ENCODE measurements at regions not wholly inside any gene's neighbourhood (a gene's known extent, or its start where the extent isn't known, plus 50 kb on each side); places are given as distances from the start of the nearest gene placed in this dataset.
"Not testable (repeated sequence)": the region's sequence is repeated elsewhere in the genome, so short reads cannot be mapped to it uniquely, and the experiment has no call there.

- no peaks in the 10 kb centered on the region for H3K4me1 ChIP-seq (ENCODE audit: control insufficient read depth, insufficient read depth, low read length)
- H3K4me3 ChIP-seq (ENCODE audit: low read length): no peak overlapping the region
- no peak for DNase-seq (ENCODE audit: low read depth, low spot score)
- peaks cover 2% of the 10 kb centered on the region; the same call in 1 of the 2 replicates for H3K9me3 ChIP-seq (ENCODE audit: control insufficient read depth, insufficient read depth, low read length)
- no CpG with 5 or more reads among the region's 9 CpGs for WGBS (ENCODE audit: insufficient coverage, insufficient read length)
- H3K27me3 ChIP-seq (ENCODE audit: control insufficient read depth, insufficient read depth, low read length): no peaks in the 10 kb centered on the region
- no peaks in the 10 kb centered on the region for H3K36me3 ChIP-seq (ENCODE audit: control insufficient read depth, insufficient read depth, low read length)
- H3K27ac ChIP-seq (ENCODE audit: low read length): no peak overlapping the region
Observed at GRCh38 chr5:163915481-163915961, 410.1 kb downstream of the MAT2B start.

DNA sequence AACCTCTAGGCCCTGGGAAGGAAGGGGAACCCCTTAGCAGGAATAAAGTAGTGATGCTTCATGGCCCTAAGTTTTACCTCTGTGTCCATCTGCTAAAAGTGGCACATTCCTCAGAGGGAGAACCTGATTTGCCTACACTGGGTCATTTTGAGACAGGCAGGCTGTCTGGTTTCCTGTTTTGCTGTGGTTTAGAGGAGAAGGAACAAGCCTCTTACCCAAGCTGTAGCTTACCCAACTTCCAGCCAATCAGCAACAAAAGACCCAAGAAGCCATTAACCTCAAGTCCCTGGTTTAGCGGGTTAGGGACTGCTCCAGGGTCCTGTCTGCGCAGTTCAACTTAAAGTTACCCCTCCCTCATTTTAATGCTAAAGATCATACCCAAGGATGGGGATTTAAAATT is 411.0 kb downstream of the MAT2B start:
- Histone ChIP-seq H3K4me1 (ENCODE audit: control insufficient read depth, insufficient read depth, low read length) (no peaks in the 10 kb centered on the region), H3K9me3 (ENCODE audit: control insufficient read depth, insufficient read depth, low read length) (peaks cover 2% of the 10 kb centered on the region; the same call in 1 of the 2 replicates), H3K36me3 (ENCODE audit: control insufficient read depth, insufficient read depth, low read length) (no peaks in the 10 kb centered on the region), H3K27me3 (ENCODE audit: control insufficient read depth, insufficient read depth, low read length) (no peaks in the 10 kb centered on the region), H3K27ac (ENCODE audit: low read length) (no peak overlapping the region), H3K4me3 (ENCODE audit: low read length) (no peak overlapping the region)
- no CpG with 5 or more reads among the region's 2 CpGs for WGBS (ENCODE audit: insufficient coverage, insufficient read length)
- DNase-seq (ENCODE audit: low read depth, low spot score): no peak

GRCh38 chr5:163916861-163917260 is 411.4 kb downstream of the MAT2B start:
- DNase-seq (ENCODE audit: low read depth, low spot score): no peak
- H3K36me3 ChIP-seq (ENCODE audit: control insufficient read depth, insufficient read depth, low read length): no peaks in the 10 kb centered on the region
- H3K27me3 ChIP-seq (ENCODE audit: control insufficient read depth, insufficient read depth, low read length): no peaks in the 10 kb centered on the region
- H3K9me3 ChIP-seq (ENCODE audit: control insufficient read depth, insufficient read depth, low read length): peaks cover 2% of the 10 kb centered on the region; the same call in 1 of the 2 replicates
- no peak overlapping the region for H3K27ac ChIP-seq (ENCODE audit: low read length)
- no peaks in the 10 kb centered on the region for H3K4me1 ChIP-seq (ENCODE audit: control insufficient read depth, insufficient read depth, low read length)
- no peak overlapping the region for H3K4me3 ChIP-seq (ENCODE audit: low read length)
- no CpG with 5 or more reads among the region's 1 CpG for WGBS (ENCODE audit: insufficient coverage, insufficient read length)

GRCh38 chr5:163917747-163918146 is 412.3 kb downstream of the MAT2B start:
- no peak for DNase-seq (ENCODE audit: low read depth, low spot score)
- WGBS (ENCODE audit: insufficient coverage, insufficient read length): no CpG with 5 or more reads among the region's 1 CpG
- no peak overlapping the region for H3K4me3 ChIP-seq (ENCODE audit: low read length)
- no peaks in the 10 kb centered on the region for H3K4me1 ChIP-seq (ENCODE audit: control insufficient read depth, insufficient read depth, low read length)
- H3K27ac ChIP-seq (ENCODE audit: low read length): no peak overlapping the region
- H3K27me3 ChIP-seq (ENCODE audit: control insufficient read depth, insufficient read depth, low read length): no peaks in the 10 kb centered on the region
- peaks cover 2% of the 10 kb centered on the region; the same call in 1 of the 2 replicates for H3K9me3 ChIP-seq (ENCODE audit: control insufficient read depth, insufficient read depth, low read length)
- no peaks in the 10 kb centered on the region for H3K36me3 ChIP-seq (ENCODE audit: control insufficient read depth, insufficient read depth, low read length)

GRCh38 chr5:163934990-163935389 is 429.6 kb downstream of the MAT2B start:
- H3K27me3 ChIP-seq (ENCODE audit: control insufficient read depth, insufficient read depth, low read length); H3K9me3 ChIP-seq (ENCODE audit: control insufficient read depth, insufficient read depth, low read length); H3K27ac ChIP-seq (ENCODE audit: low read length); H3K4me1 ChIP-seq (ENCODE audit: control insufficient read depth, insufficient read depth, low read length); H3K4me3 ChIP-seq (ENCODE audit: low read length); DNase-seq (ENCODE audit: low read depth, low spot score); H3K36me3 ChIP-seq (ENCODE audit: control insufficient read depth, insufficient read depth, low read length): not testable (repeated sequence)
- WGBS (ENCODE audit: insufficient coverage, insufficient read length): no CpG with 5 or more reads among the region's 1 CpG

DNA sequence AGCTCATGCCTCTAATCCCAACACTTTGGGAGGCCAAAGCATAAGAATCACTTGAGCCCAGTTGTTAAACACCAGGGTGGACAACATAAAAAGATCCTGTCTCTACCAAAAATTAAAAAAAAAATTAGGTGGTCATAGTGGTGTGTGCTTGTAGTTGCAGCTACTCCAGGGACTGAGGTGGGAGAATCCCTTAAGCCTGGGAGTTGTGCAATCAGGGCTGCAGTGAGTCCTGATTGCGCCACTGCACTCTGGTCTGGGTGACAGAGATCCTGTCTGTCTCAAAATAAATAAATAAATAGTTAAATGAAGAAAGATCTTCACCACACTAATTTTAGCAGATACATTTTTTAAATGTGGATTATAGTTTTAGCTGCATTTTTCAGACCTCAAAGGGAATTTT is 433.2 kb downstream of the MAT2B start:
- no peaks in the 10 kb centered on the region for H3K9me3 ChIP-seq (ENCODE audit: control insufficient read depth, insufficient read depth, low read length)
- no CpG with 5 or more reads among the region's 1 CpG for WGBS (ENCODE audit: insufficient coverage, insufficient read length)

DNA sequence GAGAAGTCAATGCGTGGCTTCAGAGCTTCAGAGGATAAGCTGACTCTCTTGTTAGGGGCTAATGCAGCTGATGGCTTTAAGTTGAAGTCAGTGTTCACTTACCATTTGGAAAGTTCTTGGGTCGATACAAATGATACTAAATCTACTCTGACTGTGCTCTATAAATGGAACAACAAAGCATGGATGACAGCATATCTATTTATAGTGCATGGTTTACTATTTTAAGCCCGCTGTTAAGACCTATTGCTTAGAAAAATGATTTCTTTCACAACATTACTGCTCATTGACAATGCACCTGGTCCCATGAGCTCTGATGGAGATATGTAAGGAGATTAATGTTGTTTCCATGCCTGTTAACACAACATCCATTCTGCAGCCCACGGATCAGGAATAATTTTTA is 435.7 kb downstream of the MAT2B start:
- H3K36me3 ChIP-seq (ENCODE audit: control insufficient read depth, insufficient read depth, low read length): no peaks in the 10 kb centered on the region
- no peak overlapping the region for H3K27ac ChIP-seq (ENCODE audit: low read length)
- H3K4me3 ChIP-seq (ENCODE audit: low read length): no peak overlapping the region
- no peaks in the 10 kb centered on the region for H3K27me3 ChIP-seq (ENCODE audit: control insufficient read depth, insufficient read depth, low read length)
- no peaks in the 10 kb centered on the region for H3K9me3 ChIP-seq (ENCODE audit: control insufficient read depth, insufficient read depth, low read length)
- no CpG with 5 or more reads among the region's 4 CpGs for WGBS (ENCODE audit: insufficient coverage, insufficient read length)
- DNase-seq (ENCODE audit: low read depth, low spot score): no peak
- H3K4me1 ChIP-seq (ENCODE audit: control insufficient read depth, insufficient read depth, low read length): no peaks in the 10 kb centered on the region

More for the DNA sequence above, 433.2 kb downstream of the MAT2B start:
- no peaks in the 10 kb centered on the region for H3K36me3 ChIP-seq (ENCODE audit: control insufficient read depth, insufficient read depth, low read length)
- no peak for DNase-seq (ENCODE audit: low read depth, low spot score)
- no peaks in the 10 kb centered on the region for H3K4me1 ChIP-seq (ENCODE audit: control insufficient read depth, insufficient read depth, low read length)
- no peak overlapping the region for H3K27ac ChIP-seq (ENCODE audit: low read length)
- no peaks in the 10 kb centered on the region for H3K27me3 ChIP-seq (ENCODE audit: control insufficient read depth, insufficient read depth, low read length)
- no peak overlapping the region for H3K4me3 ChIP-seq (ENCODE audit: low read length)

- WGBS (ENCODE audit: insufficient coverage, insufficient read length): no CpG with 5 or more reads among the region's 1 CpG
Observed at GRCh38 chr5:163943546-163943945, 438.1 kb downstream of the MAT2B start.

DNA sequence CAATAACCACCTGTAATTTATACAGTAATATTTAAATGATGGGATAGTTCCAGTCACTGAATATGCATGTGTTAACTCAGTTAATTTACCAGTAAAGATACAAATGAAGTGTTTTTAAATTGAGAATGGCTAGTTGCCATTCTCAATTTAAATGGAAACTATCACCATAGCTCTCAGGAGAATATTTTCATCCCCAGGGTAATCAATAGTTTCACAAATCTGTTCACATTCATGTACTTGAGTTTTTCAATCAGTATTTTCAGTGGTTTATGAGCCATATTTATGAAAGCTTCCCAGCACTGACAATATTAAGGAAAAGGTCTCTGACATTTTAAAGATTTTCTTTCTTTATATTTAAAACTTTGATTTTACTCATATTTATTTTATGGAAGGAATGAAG is 439.3 kb downstream of the MAT2B start:
- Histone ChIP-seq H3K27me3 (ENCODE audit: control insufficient read depth, insufficient read depth, low read length) (no peaks in the 10 kb centered on the region), H3K4me1 (ENCODE audit: control insufficient read depth, insufficient read depth, low read length) (no peaks in the 10 kb centered on the region), H3K9me3 (ENCODE audit: control insufficient read depth, insufficient read depth, low read length) (no peaks in the 10 kb centered on the region), H3K4me3 (ENCODE audit: low read length) (no peak overlapping the region), H3K27ac (ENCODE audit: low read length) (no peak overlapping the region), H3K36me3 (ENCODE audit: control insufficient read depth, insufficient read depth, low read length) (no peaks in the 10 kb centered on the region)
- DNase-seq (ENCODE audit: low read depth, low spot score): no peak

More at GRCh38 chr5:163943546-163943945, 438.1 kb downstream of the MAT2B start:
- Histone ChIP-seq H3K27ac (ENCODE audit: low read length) (no peak overlapping the region), H3K4me1 (ENCODE audit: control insufficient read depth, insufficient read depth, low read length) (no peaks in the 10 kb centered on the region), H3K9me3 (ENCODE audit: control insufficient read depth, insufficient read depth, low read length) (no peaks in the 10 kb centered on the region), H3K36me3 (ENCODE audit: control insufficient read depth, insufficient read depth, low read length) (no peaks in the 10 kb centered on the region), H3K27me3 (ENCODE audit: control insufficient read depth, insufficient read depth, low read length) (no peaks in the 10 kb centered on the region), H3K4me3 (ENCODE audit: low read length) (no peak overlapping the region)
- no peak for DNase-seq (ENCODE audit: low read depth, low spot score)

DNA sequence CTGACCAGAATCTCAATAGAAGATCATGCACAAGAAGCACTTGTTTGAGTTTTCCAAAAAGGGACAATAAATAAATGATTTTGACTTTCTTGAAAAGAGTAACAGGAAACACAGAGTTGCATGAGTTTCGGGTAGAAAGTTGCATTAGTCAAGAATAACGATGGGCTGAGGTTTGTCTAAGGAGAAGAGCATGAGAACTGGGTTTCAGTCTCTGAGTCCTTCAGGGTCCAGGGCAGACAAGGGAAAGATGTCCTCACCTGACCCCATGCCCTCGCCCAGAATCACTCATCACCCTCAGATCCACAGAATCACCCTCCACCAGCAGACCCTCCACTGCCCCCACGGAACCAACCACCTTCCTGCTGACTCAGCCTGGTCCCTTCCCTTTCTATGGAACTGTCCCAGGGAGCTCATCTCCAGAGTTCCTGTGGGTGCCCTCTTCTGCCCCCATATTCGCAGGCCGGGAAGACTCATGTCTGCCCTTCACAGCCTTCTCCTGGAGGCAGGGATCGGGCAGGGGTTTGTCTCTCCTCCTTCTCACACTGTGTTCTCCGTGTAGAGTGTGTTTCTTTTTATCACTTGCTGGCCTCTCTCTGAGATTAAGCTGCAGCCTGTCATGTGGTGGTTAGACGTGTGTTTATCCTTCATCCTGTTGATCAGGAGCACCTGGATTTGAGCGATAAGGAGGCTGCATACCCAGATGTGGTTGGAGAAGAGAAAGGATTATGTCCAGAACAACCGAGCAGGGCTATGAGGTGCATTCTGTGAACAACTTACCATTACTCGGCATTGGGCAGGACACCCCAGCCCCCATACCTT is 442.6 kb downstream of the MAT2B start:
- Histone ChIP-seq H3K9me3 (ENCODE audit: control insufficient read depth, insufficient read depth, low read length) (no peaks in the 10 kb centered on the region), H3K27ac (ENCODE audit: low read length) (no peak overlapping the region), H3K4me3 (ENCODE audit: low read length) (no peak overlapping the region), H3K36me3 (ENCODE audit: control insufficient read depth, insufficient read depth, low read length) (no peaks in the 10 kb centered on the region), H3K4me1 (ENCODE audit: control insufficient read depth, insufficient read depth, low read length) (no peaks in the 10 kb centered on the region), H3K27me3 (ENCODE audit: control insufficient read depth, insufficient read depth, low read length) (no peaks in the 10 kb centered on the region)
- no peak for DNase-seq (ENCODE audit: low read depth, low spot score)
- WGBS (ENCODE audit: insufficient coverage, insufficient read length): 100% methylated on average over 2 of the region's 12 CpGs

GRCh38 chr5:163950248-163950647 is 444.8 kb downstream of the MAT2B start:
- H3K27me3 ChIP-seq (ENCODE audit: control insufficient read depth, insufficient read depth, low read length): no peaks in the 10 kb centered on the region
- H3K36me3 ChIP-seq (ENCODE audit: control insufficient read depth, insufficient read depth, low read length): no peaks in the 10 kb centered on the region
- no CpG with 5 or more reads among the region's 3 CpGs for WGBS (ENCODE audit: insufficient coverage, insufficient read length)
- no peaks in the 10 kb centered on the region for H3K4me1 ChIP-seq (ENCODE audit: control insufficient read depth, insufficient read depth, low read length)
- no peak overlapping the region for H3K27ac ChIP-seq (ENCODE audit: low read length)
- no peak overlapping the region for H3K4me3 ChIP-seq (ENCODE audit: low read length)
- H3K9me3 ChIP-seq (ENCODE audit: control insufficient read depth, insufficient read depth, low read length): no peaks in the 10 kb centered on the region
- DNase-seq (ENCODE audit: low read depth, low spot score): no peak
